Stimulated activated CD8-positive, alpha-beta memory T cell treated with anti-CD3 and anti-CD28 coated beads, Interleukin-15, amount 100 ng/mL, for 4 hours (primary cell): ENCODE measurements at regions not wholly inside any gene's neighbourhood (a gene's known extent, or its start where the extent isn't known, plus 50 kb on each side); places are given as distances from the start of the nearest gene placed in this dataset.

Experiments
- DNase-seq, 2 donors: peaks; one replicate each; pipeline ENCODE4 v3.0.0-alpha.2; 2020; ENCODE audit warnings: low read depth in 2 of 2

DNA sequence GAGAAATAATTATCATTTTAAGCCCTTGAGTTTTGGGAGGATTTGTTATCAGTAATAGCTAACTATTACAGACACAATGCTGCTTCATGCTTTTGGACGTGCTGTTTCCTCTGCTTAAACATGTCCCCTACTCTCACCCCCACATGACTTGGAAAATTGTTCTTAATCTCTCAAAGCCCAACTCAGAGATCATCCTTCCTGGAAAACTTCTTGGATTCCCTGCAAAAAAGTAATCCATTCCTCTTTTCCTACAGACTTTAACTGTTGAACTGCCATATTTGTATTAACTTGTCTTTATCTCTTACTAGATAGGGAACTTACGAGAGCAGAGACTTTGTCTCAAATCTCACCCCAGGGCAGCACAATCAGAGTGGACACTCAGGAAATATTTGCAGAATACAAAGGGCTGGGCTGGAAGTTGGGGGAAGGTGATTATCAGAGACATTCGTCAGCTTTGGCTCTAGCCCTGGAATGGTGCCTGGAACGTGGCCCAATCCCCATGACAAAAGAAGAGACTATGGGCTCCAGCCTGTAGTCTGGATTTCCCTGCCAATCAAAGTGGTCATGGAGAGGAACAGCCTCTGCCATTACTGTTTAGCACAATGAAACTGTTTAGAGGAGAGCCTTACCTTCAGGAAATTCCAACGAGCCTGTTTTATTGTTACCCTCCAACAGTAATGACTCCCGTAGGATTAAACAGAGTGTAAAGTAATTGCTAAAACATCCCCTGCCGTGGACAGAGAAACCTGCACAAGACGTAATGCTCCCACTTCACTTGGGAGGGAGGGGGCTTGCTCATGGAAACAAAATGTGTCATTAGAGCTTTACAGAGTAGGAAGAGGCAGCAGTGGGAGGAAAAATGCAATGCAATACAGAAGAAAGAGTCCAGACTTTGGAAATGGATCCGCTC, 140.4 kb upstream of the AUTS2 start:
- DNase-seq, result no peak

DNA sequence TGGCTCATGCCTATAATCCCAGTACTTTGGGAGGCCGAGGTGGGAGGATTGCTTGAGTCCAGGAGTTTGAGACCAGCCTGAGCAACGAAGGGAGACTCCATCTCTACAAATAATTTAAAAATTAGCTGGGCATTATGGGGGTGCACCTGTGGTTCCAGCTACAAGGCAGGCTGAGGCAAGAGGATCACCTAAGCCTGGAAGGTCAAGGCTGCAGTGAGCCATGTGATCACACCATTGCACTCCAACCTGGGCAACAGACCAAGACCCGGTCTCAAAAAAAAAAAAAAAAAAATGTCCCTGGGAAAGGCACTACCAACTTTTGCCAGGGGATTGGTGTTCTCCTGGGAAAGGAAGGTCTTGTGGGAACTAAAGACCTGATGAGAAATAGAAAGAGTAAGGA, 134.2 kb upstream of the AUTS2 start:
- DNase-seq, result no peak

DNA sequence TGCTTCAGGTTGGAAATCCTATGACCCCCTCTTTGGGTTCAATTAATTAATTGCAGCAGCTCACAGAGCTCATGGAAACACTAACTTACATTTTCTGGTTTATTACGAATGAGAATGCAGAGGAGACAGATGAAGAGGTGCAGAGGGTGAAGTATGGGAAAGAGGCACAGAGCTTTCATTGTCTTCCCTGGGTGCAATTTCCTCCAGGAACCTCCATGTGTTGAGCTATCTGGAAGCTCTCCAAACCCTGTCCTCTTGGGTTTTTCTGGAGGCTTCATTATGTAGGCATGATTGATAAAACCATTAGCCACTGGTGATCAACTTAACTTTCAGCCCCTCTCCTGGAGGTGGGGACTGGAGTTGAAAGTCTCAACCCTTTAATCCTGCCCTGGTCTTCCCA, 133.0 kb upstream of the AUTS2 start:
- no peak for DNase-seq

DNA sequence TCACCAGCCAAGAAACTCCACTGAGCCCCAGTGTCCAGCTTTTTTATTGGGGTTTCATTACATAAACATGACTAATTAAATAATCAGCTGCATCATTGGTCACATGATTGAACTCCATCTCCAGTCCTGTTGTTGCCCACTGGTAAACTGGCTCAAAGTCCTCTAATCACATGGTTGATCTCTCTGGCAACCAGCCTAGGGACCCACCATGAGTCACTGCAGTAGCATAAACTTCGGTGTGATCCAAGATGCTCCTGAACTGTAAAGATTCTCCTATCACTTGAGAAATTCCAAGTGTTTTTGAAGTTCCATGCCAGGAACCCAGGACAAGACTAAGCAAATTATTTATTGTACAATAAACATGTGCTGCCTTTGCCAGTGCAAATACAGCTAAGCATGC, 130.4 kb upstream of the AUTS2 start:
- DNase-seq, result no peak

DNA sequence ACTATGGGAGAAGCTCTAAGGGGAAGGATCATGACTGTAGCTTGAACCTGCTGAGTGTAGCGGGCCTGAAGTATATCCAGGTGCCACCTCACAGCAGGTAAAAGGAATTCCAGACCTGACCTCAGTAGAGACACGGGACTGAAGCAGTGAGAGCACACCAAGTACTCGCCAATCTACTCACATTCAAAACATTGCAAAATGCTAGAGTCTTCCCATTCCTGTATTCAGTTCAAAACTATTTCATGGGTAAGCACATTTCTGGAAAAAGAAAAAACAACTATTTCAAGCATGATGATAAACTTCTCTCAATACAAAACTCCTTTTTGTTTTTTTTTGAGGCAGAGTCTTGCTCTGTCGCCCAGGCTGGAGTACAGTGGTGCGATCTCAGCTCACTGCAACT, 121.9 kb upstream of the AUTS2 start:
- no peak for DNase-seq

DNA sequence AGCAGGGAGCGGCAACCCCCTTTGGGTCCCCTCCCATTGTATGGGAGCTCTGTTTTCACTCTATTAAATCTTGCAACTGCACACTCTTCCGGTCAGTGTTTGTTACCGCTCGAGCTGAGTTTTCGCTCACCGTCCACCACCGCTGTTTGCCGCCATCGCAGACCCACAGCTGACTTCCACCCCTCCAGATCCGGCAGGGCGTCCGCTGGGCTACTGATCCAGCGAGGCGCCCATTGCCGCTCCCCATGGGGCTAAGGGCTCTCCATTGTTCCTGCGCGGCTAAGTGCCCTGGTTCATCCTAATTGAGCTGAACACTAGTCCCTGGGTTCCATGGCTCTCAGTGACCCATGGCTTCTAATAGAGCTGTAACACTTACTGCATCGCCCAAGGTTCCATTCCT, 115.6 kb upstream of the AUTS2 start:
- DNase-seq, result no peak

DNA sequence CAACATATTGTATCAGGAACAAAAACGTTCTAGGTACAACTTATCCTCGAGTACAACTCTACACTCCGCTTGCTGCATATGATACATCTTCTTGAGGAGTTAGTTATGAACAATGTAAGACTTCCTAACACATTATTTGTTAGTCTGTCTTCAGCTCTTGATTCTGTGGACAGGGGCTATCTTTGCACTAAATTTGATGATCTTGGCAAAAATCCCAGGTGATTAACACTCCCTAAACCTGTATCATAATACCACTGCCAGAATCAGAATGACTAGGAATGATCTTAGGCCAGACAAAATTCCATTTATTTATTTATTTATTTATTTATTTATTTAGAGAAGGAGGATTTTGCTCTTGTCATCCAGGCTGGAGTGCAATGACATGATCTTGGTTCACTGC, 108.7 kb upstream of the AUTS2 start:
- no peak for DNase-seq

DNA sequence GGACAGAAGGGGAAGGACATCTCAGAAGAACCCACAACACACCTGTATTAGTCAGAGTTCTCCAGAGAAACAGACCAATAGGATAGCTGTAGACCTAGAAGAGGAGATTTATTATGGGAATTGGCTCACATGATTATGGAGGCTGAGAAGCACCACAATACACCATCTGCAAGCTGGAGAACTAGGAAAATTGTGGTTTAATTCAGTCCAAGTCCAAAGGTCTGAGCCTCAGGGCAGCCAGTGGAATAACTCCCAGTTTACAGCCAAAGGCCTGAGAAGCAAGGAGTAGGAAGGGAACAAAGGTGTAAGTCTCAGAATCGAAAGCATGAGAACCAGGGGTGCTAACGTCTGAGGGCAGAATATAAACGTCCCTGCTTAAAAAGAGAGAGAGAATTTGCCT, 99.6 kb upstream of the AUTS2 start:
- no peak for DNase-seq

DNA sequence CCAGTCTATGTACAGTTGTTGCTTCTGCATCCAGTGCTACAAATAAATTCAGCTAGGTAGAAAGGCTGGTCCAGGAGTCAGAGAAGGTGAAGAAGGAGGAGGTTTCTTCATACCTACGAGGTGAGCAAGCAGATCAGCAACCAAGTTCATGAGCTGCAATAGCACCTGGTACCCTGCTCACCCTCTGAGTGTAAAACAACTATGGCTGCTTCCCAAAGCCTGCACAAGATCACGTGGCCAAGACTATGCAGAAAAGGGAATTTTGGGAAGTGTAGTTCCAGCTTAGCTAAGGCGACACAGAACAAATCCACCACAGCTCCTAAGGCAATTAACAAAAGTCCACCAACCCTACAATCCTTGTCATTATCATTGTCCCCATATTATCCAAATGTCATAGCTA, 95.9 kb upstream of the AUTS2 start:
- DNase-seq, result no peak

DNA sequence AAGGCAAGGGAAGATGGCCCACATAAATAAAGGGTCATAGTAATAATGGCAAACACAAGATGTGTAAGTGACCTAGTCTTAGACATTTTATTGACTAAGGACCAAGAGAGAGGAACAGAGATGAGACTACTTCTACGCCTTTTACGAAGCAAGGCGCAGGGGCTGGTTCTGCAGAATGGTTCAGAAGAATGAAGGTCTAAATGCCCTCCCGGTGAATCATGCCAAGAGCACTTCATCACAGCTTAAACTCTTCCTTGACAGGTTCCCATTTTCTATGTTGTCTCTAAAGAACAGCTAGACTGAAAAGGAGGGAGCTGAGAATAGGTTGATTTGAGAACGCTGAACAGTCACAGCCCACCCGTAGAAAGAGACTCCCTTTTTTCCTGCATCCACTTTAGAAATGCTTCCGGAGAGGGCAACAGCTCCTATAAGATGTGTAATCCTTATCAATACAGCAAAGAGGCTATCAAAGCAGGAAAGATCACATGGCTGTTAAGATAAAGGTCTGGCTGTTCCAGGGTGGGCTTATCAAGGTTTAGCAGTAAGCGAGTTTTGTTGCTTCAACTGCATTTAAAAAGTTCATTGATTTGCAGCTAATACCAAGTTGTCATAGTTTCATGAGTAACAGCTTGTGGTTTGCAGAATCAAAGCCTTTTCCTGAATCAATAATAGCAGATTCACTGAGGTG, 93.4 kb upstream of the AUTS2 start:
- DNase-seq, result no peak

DNA sequence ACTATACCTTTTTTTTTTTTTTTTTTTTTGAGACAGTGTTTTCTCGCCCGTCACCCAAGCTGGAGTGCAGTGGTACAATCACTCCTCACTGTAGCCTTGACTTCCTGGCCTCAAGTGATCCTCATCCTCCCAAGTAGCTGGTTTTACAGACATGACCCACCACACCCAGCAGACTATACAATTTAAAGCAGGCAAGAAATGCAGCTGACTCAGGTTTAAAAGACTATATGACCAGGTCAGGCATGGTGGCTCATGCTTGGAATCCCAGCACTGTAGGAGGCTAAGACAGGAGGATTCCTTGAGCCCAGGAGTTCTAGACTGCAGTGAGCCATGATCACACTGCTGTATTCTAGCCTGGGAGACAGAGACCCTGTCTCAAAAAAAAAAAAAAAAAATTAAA, 89.5 kb upstream of the AUTS2 start:
- DNase-seq, result no peak

DNA sequence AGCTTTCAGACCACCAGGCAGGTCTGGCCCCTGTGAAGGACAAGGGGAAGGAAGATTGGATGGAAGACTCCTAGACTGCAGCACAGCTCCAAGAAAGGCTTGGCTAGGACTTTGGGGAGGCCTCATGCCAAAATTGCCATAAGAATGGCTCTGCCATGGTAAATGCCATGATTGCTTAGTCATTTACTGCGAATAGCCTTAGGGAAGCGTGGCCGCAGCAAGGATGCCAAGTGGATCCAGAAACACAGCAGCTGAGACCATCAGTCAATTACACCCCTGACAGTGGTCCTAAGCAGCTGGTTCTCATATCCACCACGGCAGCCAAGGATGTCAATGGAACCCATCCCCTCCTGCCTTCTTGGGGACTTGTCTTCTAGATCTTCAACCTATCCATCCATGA, 88.2 kb upstream of the AUTS2 start:
- DNase-seq, result no peak

DNA sequence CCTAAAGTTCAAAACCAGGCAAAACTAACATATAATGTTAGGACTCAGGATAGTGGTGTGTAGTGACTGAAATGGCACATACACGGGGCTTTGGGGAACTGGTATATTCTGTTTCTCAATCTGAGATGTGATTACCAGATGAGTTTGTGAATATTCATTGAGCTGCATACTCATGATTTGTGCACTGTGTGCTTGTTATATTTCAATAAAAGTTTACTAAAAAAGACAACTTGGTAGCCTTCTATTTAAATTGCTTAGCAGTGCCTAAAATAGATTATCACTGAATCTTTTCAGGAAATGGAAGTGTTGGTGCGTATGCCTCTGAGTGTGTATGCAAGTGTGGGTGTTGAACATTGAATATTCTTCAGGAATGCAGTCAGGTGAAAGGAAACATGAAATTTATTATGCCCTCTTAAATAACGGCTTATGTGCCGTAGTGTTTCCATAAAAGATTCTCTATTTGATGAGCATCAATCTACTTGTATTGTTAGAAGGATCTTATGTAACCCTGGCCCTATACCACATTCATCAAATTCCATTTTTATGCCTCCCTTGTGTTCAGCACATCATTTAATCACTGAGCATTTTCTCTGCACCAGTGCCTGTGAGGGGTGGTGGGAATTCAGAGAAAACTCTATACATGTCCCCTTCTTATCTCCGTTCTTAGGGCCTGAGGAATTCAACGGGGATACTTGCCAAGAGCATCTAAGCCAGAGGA, 82.6 kb upstream of the AUTS2 start:
- DNase-seq, result no peak

DNA sequence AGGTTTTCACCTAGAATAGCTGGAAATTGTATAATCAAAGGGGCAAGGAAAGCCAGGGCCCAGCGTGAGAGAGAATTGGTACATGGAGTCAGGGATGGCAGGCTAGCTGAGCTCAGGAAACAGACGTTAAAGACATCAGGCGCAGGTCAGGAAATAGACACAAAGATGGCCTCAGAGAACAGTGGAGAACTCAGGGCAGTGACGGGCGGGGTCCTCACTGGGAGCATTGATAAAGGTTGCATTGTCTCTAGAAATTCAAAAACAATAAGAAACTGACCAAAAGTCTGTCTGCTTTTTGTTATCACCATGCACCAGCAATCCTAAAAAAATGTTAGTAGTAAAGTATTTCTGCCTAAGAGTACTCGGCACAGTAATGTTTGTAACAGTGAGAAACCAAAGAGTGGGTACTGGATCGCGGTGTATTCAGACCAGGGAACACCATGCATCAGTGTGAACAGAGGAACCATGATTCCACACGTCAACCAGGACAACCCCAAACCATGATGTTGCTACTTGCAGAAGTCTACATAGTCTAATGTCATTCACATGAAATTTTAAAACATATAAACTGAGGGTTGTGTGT, 81.9 kb upstream of the AUTS2 start:
- no peak for DNase-seq

DNA sequence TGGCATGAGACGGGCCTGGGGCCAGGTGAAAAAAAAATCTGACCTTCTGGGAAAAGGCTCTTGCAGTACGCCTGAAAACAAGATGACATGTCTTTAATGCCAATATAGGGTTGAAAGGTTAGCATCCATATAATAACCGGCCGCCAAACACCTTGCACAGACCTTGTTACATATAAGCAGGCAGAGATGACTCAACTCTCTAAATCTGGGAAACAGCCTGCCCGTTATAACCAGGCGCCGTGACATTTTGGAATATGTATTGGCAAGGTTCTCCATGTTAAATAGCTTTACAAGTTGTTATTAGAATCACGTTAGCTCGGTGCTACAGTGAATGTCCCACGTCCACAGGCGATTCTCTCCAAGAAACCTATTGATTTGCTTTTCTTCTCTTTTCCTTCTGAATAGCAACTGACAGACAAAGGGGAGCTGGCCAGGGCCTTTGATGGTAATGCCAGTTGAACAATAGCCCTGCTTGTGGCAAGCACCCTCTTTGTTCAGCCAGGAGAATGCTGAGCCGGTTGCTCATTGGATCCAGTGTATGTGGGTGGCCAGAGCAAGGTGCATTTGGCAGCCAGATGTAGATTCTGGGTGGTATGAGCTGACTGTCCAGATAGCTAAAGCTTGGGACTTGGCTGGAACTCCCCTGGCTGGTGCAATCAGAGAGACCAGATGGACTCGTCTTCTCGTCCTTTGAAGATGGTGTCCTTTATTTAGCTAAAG, 80.1 kb upstream of the AUTS2 start:
- DNase-seq, result no peak

DNA sequence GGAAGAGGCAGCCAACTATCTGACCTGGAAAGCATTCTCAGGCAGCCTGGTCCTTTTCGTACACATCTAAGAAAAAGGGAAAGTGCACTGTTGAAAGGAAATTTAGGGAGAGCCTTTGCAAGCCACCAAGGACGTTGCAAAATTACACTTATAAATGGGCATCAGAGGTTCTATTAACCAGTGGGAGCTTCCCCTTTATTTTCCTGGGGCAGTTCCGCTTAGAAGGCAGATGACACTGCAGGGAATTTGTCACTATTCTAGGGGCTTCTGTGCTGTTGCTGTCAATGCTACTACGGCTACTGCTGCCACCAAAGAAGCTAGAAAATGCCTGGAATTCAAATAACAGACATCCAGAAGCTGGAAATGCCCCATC, 79.6 kb upstream of the AUTS2 start:
- no peak for DNase-seq

DNA sequence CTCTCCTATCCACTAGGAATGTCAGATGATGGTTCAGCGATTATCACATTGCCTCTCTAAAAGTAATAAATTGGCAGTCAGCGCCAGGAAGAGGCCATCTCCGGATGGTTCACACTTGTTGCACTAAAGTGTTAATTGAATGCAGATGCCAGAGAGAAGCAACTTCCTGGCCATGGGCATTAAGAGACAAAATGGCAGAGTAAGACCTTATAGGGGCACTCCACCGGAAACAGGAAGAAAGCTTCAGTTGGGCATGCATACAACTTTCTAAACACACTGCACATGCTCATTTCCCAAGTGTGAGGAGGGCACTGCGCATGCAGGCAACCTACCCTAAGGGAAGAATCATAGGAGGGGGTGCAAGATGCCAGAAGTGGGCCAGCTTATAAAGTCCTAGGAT, 71.7 kb upstream of the AUTS2 start:
- no peak for DNase-seq

DNA sequence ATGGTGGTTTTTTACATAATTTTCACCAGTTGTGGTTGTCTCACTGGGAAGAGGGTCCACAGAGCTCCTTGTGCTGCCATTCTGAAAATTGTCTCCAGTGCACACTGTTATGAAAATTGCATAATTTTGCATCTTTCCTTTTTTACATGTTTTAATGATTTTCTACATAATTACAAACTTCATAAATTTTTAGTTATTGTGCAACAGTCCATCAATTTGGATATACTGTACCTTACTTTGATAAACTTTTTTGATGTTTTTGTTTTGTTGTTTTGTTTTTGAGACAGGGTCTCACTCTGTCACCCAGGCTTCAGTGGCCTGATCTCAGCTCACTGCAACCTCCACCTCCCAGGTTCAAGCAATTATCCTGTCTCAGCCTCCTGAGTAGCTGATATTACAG, 70.6 kb upstream of the AUTS2 start:
- no peak for DNase-seq

DNA sequence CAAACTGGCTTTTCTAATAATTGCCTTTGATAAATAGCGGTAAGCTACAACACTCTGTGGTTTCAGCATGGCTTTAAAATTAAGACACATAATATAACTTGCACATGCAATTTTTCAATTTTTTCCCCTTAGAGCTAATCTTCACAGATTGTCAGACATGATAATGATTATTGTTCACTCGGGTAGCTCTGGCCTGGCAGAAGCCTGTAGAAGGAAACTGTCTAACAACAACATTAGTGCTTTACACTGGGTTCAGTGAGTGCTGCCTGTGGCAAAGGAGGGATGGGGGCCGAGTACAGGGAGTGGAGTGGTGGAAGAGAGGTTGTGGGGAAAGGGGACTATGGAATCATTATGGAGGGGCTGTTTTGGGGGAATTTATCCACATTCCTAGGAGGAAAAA, 67.2 kb upstream of the AUTS2 start:
- no peak for DNase-seq

DNA sequence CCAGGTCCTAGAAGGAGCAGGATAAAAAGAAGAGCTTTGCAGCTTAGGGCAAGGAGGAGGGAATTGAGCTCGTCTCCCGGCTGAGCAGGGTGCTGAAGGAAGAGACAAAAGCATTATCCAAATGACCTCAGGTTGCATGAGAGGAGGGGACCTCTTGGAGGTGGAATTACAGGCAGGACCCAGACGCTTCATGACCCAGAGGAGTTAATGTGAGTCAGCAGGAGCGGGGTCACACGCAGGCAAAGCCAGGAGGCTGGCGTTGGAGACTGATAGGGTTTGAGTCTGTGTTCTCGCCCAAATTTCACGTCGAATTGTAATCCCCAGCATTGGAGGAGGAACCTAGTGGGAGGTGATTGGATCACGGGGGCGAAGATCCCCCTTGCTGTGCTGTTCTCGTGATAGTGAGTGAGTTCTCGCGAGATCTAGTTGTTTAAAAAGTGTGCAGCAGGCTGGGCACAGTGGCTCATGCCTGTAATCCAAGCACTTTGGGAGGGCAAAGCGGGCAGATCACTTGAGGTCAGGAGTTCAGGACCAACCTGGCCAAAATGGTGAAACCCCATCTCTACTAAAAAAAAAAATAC, 63.7 kb upstream of the AUTS2 start:
- no peak for DNase-seq

DNA sequence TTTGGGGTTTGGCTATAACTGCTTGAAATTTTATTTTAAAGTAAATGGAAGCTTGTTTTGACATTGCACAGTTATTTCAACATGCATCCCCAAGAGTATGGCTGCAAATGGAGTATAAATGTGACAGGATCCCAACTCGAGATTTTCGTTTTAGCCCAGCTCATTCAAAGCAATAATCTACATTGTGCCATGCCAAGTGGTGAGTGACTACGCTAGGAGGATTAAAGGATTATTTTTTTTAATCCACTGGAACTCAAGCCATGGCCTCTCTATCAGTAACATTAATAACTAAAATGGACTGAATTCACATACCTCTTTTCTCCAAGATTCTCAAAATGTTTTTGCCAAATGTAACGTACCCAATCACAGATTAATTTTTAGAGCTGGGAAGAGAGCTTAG, 60.6 kb upstream of the AUTS2 start:
- DNase-seq, result no peak

DNA sequence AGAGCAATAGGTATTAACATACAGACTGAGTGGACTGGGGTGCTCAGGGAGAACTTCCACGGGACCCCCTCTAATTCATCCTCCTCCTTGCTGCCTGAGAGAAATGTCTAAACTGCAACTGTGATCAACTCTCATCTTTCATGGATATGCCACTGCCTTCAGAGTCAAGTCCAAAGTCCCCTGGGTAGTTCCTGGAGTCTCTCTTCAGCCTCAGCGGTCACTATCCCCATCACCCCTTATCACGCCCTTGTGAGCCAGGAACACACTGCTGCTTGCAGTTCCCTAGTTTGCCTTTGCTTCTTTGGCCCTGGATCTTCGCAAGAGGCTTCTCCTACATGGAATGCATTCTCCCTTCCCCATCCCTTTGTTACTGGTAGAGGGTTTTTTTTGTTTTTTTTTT, 58.7 kb upstream of the AUTS2 start:
- no peak for DNase-seq
